GM12878 (cell line): ENCODE measurements at regions not wholly inside any gene's neighbourhood (a gene's known extent, or its start where the extent isn't known, plus 50 kb on each side); places are given as distances from the start of the nearest gene placed in this dataset.
A peak's percentile ranks its signal among the peaks of the same experiment; 100 is the strongest.

Experiments used
- ATAC-seq: fragments of 200-7000 bp; cut with Tn5 transposase; 3 replicates; pipeline ENCODE4 v1.9.1; 2020; ENCODE audit warnings: mild to moderate bottlenecking, moderate library complexity
- BruUV-seq: library from RNA; stranded (reverse); fragments of 400-500 nt; replicated peaks from 2 replicates; lab custom pipeline; 2021; lab: Mats Ljungman, UMichigan
- CTCF ChIA-PET: fragments of 300-600 bp; sonication (Branson Sonifier 250); formaldehyde crosslinking; extraction: SDS; loops from one replicate; lab custom pipeline; 2021; ENCODE audit warnings: inconsistent platforms; lab: Yijun Ruan, JAX
- POLR2A ChIA-PET: fragments of 350-600 bp; formaldehyde crosslinking; extraction: SDS; loops from one replicate; lab custom pipeline; 2021; ENCODE audit warnings: inconsistent platforms; lab: Charles Lee
- RAD21 ChIA-PET: fragments of 300-600 bp; sonication (Branson Sonifier 250); formaldehyde crosslinking; loops from one replicate; lab custom pipeline; 2023; ENCODE audit warnings: antibody characterized with exemption; ENCODE audit not compliant: unreplicated experiment; lab: Charles Lee
- SMC1A ChIA-PET: fragments of 300-600 bp; sonication (Branson Sonifier 250); formaldehyde crosslinking; loops from one replicate; lab custom pipeline; 2023; ENCODE audit not compliant: unreplicated experiment, uncharacterized antibody; lab: Charles Lee
- DNase-seq: peaks from one replicate; pipeline ENCODE4 v3.0.0-alpha.2; 2011; ENCODE audit warnings: low read depth, low spot score
- FAIRE-seq: peaks from 3 replicates; lab custom pipeline; 2011; peaks lifted over from hg19 to GRCh38; lab: Jason Lieb, UNC
- H2AFZ ChIP-seq: 2 replicates; pipeline ENCODE4 v1.6.0; 2011; ENCODE audit warnings: low read depth, low read length, control low read depth; ENCODE audit not compliant: control insufficient read depth
- H3K27ac ChIP-seq: 2 replicates; pipeline ENCODE4 v1.5.1; 2011; ENCODE audit warnings: control low read depth; ENCODE audit not compliant: control insufficient read depth, insufficient read depth
- H3K27me3 ChIP-seq, 2 experiments: replicated peaks in 1 of 2; 2 replicates each; pipeline versions ENCODE4 v1.6.0 to v1.6.1; 2011; ENCODE audit warnings: low read length in 1 of 2; ENCODE audit not compliant: control insufficient read depth in 2 of 2, insufficient read depth in 2 of 2
- H3K36me3 ChIP-seq, 2 experiments: 2 replicates each; pipeline ENCODE4 v1.5.1; 2011; ENCODE audit warnings: low read length in 1 of 2; ENCODE audit not compliant: control insufficient read depth in 2 of 2, insufficient read depth in 2 of 2
- H3K4me1 ChIP-seq: 2 replicates; pipeline ENCODE4 v1.6.1; 2011; ENCODE audit warnings: mild to moderate bottlenecking, low read length, moderate library complexity, mixed read lengths; ENCODE audit not compliant: control insufficient read depth, insufficient read depth
- H3K4me2 ChIP-seq: 2 replicates; pipeline ENCODE4 v1.6.0; 2011; ENCODE audit warnings: control low read depth; ENCODE audit not compliant: control insufficient read depth, insufficient read depth
- H3K4me3 ChIP-seq: fragments of 200-600 bp; sonication (generic); 2 replicates; pipeline ENCODE4 v1.5.1; 2016
- H3K79me2 ChIP-seq: 2 replicates; pipeline ENCODE4 v1.6.0; 2011; ENCODE audit warnings: low read length; ENCODE audit not compliant: control insufficient read depth, insufficient read depth
- H3K9ac ChIP-seq: 2 replicates; pipeline ENCODE4 v1.8.0; 2011; ENCODE audit warnings: low read length, control low read depth, mixed read lengths; ENCODE audit not compliant: control insufficient read depth, insufficient read depth
- H3K9me3 ChIP-seq: replicated peaks from 3 replicates; pipeline ENCODE4 v1.5.1; 2011; ENCODE audit warnings: mild to moderate bottlenecking, low read length; ENCODE audit not compliant: control insufficient read depth, insufficient read depth
- H4K20me1 ChIP-seq: 2 replicates; pipeline ENCODE4 v1.6.0; 2011; ENCODE audit not compliant: control insufficient read depth, insufficient read depth
- GATAD2B ChIP-seq: fragments of 450-650 bp; conservative IDR thresholded peaks from 2 replicates; pipeline ENCODE4 v1.6.1; 2017; ENCODE audit warnings: low read depth, mild to moderate bottlenecking, moderate library complexity
- MLLT1 ChIP-seq: fragments of 450-650 bp; IDR thresholded peaks from 2 replicates; pipeline ENCODE4 v1.6.1; 2016; ENCODE audit warnings: mild to moderate bottlenecking
- NFXL1 ChIP-seq: fragments of 450-650 bp; IDR thresholded peaks from 2 replicates; pipeline ENCODE4 v1.6.1; 2017; ENCODE audit warnings: antibody characterized with exemption, mild to moderate bottlenecking, borderline replicate concordance
- NFYA ChIP-seq: IDR thresholded peaks from 2 replicates; pipeline ENCODE4 v1.6.1; 2011; ENCODE audit warnings: low read depth, mild to moderate bottlenecking, low read length, improper control_type of control experiment, borderline replicate concordance
- RAD21 ChIP-seq: IDR thresholded peaks from 2 replicates; pipeline ENCODE4 v1.6.1; 2011; ENCODE audit warnings: mild to moderate bottlenecking, low read depth, low read length, moderate library complexity; ENCODE audit not compliant: insufficient read depth
- RCOR1 ChIP-seq: conservative IDR thresholded peaks from 2 replicates; pipeline ENCODE4 v1.6.1; 2012; ENCODE audit warnings: low read depth, low read length, improper control_type of control experiment
- SIX5 ChIP-seq: IDR thresholded peaks from 2 replicates; pipeline ENCODE4 v1.6.1; 2011; ENCODE audit warnings: mild to moderate bottlenecking, low read depth, low read length, moderate library complexity; ENCODE audit not compliant: severe bottlenecking
- STAT3 ChIP-seq: IDR thresholded peaks from 2 replicates; pipeline ENCODE4 v1.6.1; 2011; ENCODE audit warnings: low read depth, low read length, improper control_type of control experiment
- TCF12 ChIP-seq: IDR thresholded peaks from 2 replicates; pipeline ENCODE4 v1.6.1; 2011; ENCODE audit warnings: low read depth, mild to moderate bottlenecking, low read length
- YBX1 ChIP-seq: fragments of 450-650 bp; IDR thresholded peaks from 2 replicates; pipeline ENCODE4 v1.6.1; 2016; ENCODE audit warnings: antibody characterized with exemption
- YY1 ChIP-seq: IDR thresholded peaks from 2 replicates; pipeline ENCODE4 v1.6.1; 2011; ENCODE audit warnings: low read depth, mild to moderate bottlenecking, low read length
- ZNF622 ChIP-seq: fragments of 450-650 bp; IDR thresholded peaks from 2 replicates; pipeline ENCODE4 v1.6.1; 2017; ENCODE audit warnings: mild to moderate bottlenecking, inconsistent platforms
- WGBS: methylation state at CpG from one replicate; pipeline ENCODE4 v1.1.6; 2016; ENCODE audit warnings: low lambda C conversion rate; ENCODE audit not compliant: insufficient replicate concordance, insufficient coverage; ENCODE audit errors: missing lambda C conversion rate; 5-methylcytosine and 5-hydroxymethylcytosine counted together
- in situ Hi-C: fragments of 300-500 bp; cut with MboI; formaldehyde crosslinking; loops from 9 replicates; pipeline ENCODE4 v1.14.3; 2018; ENCODE audit warnings: mixed read lengths
- intact Hi-C: fragments of 100-400 bp; cut with micrococcal nuclease; formaldehyde crosslinking; loops from one replicate; pipeline ENCODE4 v1.14.2; 2022; ENCODE audit not compliant: unreplicated experiment
- TF ChIP-seq, protein P1 (sequence below): fragments of 450-650 bp; IDR thresholded peaks from 2 replicates; pipeline ENCODE4 v1.6.1; 2017; ENCODE audit warnings: mild to moderate bottlenecking, moderate library complexity
- TF ChIP-seq, protein P2 (sequence below): fragments of 450-650 bp; IDR thresholded peaks from 2 replicates; pipeline ENCODE4 v1.6.1; 2017; ENCODE audit warnings: antibody characterized with exemption, mild to moderate bottlenecking, moderate library complexity
- TF ChIP-seq, protein P3 (sequence below): fragments of 450-650 bp; IDR thresholded peaks from 2 replicates; pipeline ENCODE4 v1.6.1; 2018; ENCODE audit warnings: borderline replicate concordance, mild to moderate bottlenecking; ENCODE audit not compliant: partially characterized antibody

DNA sequence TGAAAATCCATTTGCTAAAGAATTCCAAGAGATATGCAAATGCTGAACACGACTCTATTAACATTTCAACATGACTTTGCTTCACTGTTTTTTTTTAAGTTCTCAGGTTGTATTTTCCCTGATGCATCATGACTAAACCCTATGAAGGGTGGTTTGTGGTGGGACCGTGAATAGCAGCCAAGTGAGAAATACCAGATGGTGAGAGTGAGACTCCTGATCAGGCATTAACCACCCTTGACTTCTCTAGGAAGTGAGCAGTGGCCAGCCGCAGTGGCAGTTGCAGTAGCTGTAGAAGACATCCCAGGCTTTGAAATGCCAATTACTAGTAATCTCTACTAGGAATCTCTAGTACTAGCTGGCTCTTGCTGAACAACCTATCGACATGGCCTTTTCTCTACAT lies 383.4 kb downstream of the FAM133A start:
- Histone ChIP-seq H3K27me3 (no peaks in the 10 kb centered on the region), H3K4me2 (no peak overlapping the region), H3K9me3 (no peaks in the 10 kb centered on the region), H3K4me3 (no peak overlapping the region), H4K20me1 (no peaks in the 10 kb centered on the region), H3K27ac (no peak overlapping the region), H3K79me2 (no peaks in the 10 kb centered on the region), H2AFZ (no peak overlapping the region), H3K4me1 (no peaks in the 10 kb centered on the region), H3K9ac (no peak overlapping the region), H3K36me3 (no peaks in the 10 kb centered on the region)
- no TSS peak for BruUV-seq
- in situ Hi-C loops = no loop called here
- 22% methylated on average over 4 of the region's 4 CpGs for WGBS
- POLR2A ChIA-PET = no interaction called here
- CTCF ChIA-PET = interaction anchor here (0.6 kb wide), 1 partner anchor 147 kb away, joined by 3 read pairs; no protein-coding TSS in a partner anchor
- ATAC-seq = 0 out of 3 replicates have a peak, but pooled peaks have one; percentile 26
- intact Hi-C loops = loop anchor here (2.0 kb wide), 1 partner anchor 183 kb away; no protein-coding TSS in a partner anchor
- FAIRE-seq = no peak
- DNase-seq = no peak
- RAD21 ChIA-PET = no interaction called here
- SMC1A ChIA-PET = no interaction called here
- TF ChIP-seq RCOR1 (no peak), GATAD2B (no peak), MLLT1 (no peak), NFYA (no peak), YY1 (no peak), STAT3 (no peak), TCF12 (no peak), NFXL1 (no peak), YBX1 (no peak), ZNF622 (no peak), SIX5 (no peak), RAD21 (no peak)
- TF ChIP-seq, protein P1, sequence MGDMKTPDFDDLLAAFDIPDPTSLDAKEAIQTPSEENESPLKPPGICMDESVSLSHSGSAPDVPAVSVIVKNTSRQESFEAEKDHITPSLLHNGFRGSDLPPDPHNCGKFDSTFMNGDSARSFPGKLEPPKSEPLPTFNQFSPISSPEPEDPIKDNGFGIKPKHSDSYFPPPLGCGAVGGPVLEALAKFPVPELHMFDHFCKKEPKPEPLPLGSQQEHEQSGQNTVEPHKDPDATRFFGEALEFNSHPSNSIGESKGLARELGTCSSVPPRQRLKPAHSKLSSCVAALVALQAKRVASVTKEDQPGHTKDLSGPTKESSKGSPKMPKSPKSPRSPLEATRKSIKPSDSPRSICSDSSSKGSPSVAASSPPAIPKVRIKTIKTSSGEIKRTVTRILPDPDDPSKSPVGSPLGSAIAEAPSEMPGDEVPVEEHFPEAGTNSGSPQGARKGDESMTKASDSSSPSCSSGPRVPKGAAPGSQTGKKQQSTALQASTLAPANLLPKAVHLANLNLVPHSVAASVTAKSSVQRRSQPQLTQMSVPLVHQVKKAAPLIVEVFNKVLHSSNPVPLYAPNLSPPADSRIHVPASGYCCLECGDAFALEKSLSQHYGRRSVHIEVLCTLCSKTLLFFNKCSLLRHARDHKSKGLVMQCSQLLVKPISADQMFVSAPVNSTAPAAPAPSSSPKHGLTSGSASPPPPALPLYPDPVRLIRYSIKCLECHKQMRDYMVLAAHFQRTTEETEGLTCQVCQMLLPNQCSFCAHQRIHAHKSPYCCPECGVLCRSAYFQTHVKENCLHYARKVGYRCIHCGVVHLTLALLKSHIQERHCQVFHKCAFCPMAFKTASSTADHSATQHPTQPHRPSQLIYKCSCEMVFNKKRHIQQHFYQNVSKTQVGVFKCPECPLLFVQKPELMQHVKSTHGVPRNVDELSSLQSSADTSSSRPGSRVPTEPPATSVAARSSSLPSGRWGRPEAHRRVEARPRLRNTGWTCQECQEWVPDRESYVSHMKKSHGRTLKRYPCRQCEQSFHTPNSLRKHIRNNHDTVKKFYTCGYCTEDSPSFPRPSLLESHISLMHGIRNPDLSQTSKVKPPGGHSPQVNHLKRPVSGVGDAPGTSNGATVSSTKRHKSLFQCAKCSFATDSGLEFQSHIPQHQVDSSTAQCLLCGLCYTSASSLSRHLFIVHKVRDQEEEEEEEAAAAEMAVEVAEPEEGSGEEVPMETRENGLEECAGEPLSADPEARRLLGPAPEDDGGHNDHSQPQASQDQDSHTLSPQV = no peak
- TF ChIP-seq, protein P2, sequence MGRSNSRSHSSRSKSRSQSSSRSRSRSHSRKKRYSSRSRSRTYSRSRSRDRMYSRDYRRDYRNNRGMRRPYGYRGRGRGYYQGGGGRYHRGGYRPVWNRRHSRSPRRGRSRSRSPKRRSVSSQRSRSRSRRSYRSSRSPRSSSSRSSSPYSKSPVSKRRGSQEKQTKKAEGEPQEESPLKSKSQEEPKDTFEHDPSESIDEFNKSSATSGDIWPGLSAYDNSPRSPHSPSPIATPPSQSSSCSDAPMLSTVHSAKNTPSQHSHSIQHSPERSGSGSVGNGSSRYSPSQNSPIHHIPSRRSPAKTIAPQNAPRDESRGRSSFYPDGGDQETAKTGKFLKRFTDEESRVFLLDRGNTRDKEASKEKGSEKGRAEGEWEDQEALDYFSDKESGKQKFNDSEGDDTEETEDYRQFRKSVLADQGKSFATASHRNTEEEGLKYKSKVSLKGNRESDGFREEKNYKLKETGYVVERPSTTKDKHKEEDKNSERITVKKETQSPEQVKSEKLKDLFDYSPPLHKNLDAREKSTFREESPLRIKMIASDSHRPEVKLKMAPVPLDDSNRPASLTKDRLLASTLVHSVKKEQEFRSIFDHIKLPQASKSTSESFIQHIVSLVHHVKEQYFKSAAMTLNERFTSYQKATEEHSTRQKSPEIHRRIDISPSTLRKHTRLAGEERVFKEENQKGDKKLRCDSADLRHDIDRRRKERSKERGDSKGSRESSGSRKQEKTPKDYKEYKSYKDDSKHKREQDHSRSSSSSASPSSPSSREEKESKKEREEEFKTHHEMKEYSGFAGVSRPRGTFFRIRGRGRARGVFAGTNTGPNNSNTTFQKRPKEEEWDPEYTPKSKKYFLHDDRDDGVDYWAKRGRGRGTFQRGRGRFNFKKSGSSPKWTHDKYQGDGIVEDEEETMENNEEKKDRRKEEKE = no peak
- TF ChIP-seq, protein P3, sequence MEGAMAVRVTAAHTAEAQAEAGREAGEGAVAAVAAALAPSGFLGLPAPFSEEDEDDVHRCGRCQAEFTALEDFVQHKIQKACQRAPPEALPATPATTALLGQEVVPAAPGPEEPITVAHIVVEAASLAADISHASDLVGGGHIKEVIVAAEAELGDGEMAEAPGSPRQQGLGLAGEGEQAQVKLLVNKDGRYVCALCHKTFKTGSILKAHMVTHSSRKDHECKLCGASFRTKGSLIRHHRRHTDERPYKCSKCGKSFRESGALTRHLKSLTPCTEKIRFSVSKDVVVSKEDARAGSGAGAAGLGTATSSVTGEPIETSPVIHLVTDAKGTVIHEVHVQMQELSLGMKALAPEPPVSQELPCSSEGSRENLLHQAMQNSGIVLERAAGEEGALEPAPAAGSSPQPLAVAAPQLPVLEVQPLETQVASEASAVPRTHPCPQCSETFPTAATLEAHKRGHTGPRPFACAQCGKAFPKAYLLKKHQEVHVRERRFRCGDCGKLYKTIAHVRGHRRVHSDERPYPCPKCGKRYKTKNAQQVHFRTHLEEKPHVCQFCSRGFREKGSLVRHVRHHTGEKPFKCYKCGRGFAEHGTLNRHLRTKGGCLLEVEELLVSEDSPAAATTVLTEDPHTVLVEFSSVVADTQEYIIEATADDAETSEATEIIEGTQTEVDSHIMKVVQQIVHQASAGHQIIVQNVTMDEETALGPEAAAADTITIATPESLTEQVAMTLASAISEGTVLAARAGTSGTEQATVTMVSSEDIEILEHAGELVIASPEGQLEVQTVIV = no peak
